Spleen (tissue), 7 donors: ENCODE measurements at regions not wholly inside any gene's neighbourhood (a gene's known extent, or its start where the extent isn't known, plus 50 kb on each side); places are given as distances from the start of the nearest gene placed in this dataset.

Source experiments
- CTCF ChIP-seq, 11 experiments: fragments of 200-600 bp in 7 of 11; fragments of 450-650 bp in 4 of 11; sonication (generic) in 4 of 11; IDR thresholded peaks in 8 of 11; conservative IDR thresholded peaks in 3 of 11; 1 replicate in 7 of 11; 2 replicates in 4 of 11; pipeline versions ENCODE4 v1.4.0 to v1.8.0; 2016 to 2021; ENCODE audit warnings: antibody characterized with exemption in 11 of 11, inconsistent platforms in 4 of 11, mild to moderate bottlenecking in 1 of 11
- POLR2AphosphoS5 ChIP-seq, 3 donors: sonication (generic); formaldehyde crosslinking; IDR thresholded peaks; one replicate each; pipeline ENCODE4 v1.5.1; 2017; ENCODE audit warnings: antibody characterized with exemption in 3 of 3
- donor health status: DM: no; HTN: no; CAD: no; lungs with moderate emphysema.
- donor health status: DM: no; HTN: no; CAD: no.
- donor health status: DM: no; HTN: no; CAD: no.

- TF ChIP-seq POLR2AphosphoS5 (IDR thresholded peaks at IDR 0.05) (no peak), CTCF (IDR thresholded peaks at IDR 0.05 in 8 of 11, conservative IDR thresholded peaks at IDR 0.05 in 3 of 11) (peak in 6 of 11 experiments; percentile 9 to 52 (median 38))
These were observed 266.7 kb downstream of the CDH26 start for GRCh38 chr20:60224914-60225313.
